Neural cell (in vitro differentiated cells): ENCODE measurements at regions not wholly inside any gene's neighbourhood (a gene's known extent, or its start where the extent isn't known, plus 50 kb on each side); places are given as distances from the start of the nearest gene placed in this dataset.

Experiments used
- CTCF ChIP-seq: fragments of 450-650 bp; IDR thresholded peaks from 2 replicates; pipeline ENCODE4 v1.5.1; 2014; ENCODE audit warnings: antibody characterized with exemption, mild to moderate bottlenecking, moderate library complexity; ENCODE audit not compliant: poor library complexity, severe bottlenecking
- EP300 ChIP-seq: fragments of 450-650 bp; conservative IDR thresholded peaks from 2 replicates; pipeline ENCODE4 v1.6.1; 2014; ENCODE audit warnings: antibody characterized with exemption, mild to moderate bottlenecking, moderate library complexity; ENCODE audit not compliant: poor library complexity, severe bottlenecking
- EZH2 ChIP-seq: fragments of 200-600, 300-800 bp; shearing (Covaris generic), sonication (generic); IDR thresholded peaks from 2 replicates; pipeline ENCODE4 v1.6.1; 2014; ENCODE audit warnings: antibody characterized with exemption, low read length, borderline replicate concordance, mild to moderate bottlenecking; ENCODE audit not compliant: insufficient read depth, poor library complexity, severe bottlenecking
- RAD21 ChIP-seq: fragments of 450-650 bp; conservative IDR thresholded peaks from 2 replicates; pipeline ENCODE4 v1.6.1; 2014; ENCODE audit warnings: antibody characterized with exemption, mild to moderate bottlenecking, moderate library complexity
- REST ChIP-seq: IDR thresholded peaks from 2 replicates; pipeline ENCODE4 v1.6.1; 2012; ENCODE audit warnings: borderline replicate concordance
- SMC3 ChIP-seq: fragments of 450-650 bp; conservative IDR thresholded peaks from 2 replicates; pipeline ENCODE4 v1.6.1; 2014; ENCODE audit warnings: antibody characterized with exemption, mild to moderate bottlenecking, moderate library complexity; ENCODE audit not compliant: poor library complexity
- TAF1 ChIP-seq: IDR thresholded peaks from 2 replicates; pipeline ENCODE4 v1.6.1; 2012; ENCODE audit warnings: low read depth

DNA sequence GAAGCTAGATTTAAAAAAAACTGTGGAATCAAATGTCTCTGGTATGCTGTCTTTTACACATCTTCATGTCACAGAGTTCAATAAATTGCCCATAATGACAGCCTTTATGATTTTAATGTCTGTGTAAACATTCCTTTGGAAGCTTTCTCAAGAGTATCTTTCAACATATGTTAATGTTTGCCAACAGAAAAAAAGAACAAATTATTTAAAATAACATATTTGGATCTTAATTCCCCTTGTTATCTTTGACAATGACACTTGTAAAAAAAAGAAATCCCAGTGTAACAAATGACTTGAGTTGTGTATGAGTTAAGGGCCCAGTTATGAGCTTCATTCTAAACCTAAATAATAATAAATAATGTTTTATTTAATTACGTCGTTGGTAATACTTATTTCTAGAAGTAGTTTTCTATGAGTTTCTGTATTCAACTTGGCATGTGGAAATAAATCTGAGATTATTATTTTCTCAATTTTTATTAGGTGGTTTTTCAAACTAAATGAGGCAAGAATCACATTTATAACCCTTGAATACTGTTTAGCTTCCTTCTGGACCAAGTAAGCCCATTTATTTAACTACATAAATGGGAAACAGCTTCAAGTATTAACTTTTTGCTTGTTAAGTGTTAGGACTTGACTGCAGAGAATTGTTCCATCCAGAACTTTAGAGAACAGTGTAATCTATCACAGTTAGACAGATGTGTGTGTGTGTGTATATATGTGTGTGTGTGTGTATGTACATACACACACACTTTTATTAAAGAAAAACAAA, 182.1 kb downstream of the POSTN start:
- TF ChIP-seq CTCF (no peak), RAD21 (no peak), TAF1 (no peak), SMC3 (no peak), EZH2 (no peak), EP300 (no peak), REST (no peak)
